GM18511 (cell line): ENCODE measurements at regions not wholly inside any gene's neighbourhood (a gene's known extent, or its start where the extent isn't known, plus 50 kb on each side); places are given as distances from the start of the nearest gene placed in this dataset.

Experiments
- ATAC-seq: cut with Tn5 transposase; IDR thresholded peaks from one replicate; pipeline ENCODE4 v1.9.1; 2021; ENCODE audit warnings: mild to moderate bottlenecking, moderate library complexity; ENCODE audit not compliant: unreplicated experiment

DNA sequence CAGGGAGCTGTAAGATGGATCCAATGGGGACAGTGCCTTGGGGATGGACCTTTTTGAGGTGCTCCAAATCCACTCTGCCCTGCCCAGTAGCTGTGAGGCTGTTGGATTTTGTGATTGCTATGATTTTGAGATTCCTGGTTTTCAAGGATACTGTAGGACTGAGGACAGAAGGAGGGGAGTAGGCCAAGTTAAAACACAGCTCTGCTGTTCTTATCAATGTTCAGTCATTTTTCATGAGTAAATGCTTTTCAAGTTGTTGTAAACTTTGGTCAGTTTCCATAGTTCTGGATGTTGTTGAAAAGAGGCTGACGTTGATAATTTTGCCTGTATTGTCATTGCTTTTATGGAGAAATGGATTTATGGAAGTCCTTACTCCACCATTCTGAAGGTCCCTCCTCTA lies 361.2 kb downstream of the ZNF516 start:
- no peak for ATAC-seq

- no peak for ATAC-seq
These were observed 363.3 kb downstream of the ZNF516 start for GRCh38 chr18:76131738-76132137.

DNA sequence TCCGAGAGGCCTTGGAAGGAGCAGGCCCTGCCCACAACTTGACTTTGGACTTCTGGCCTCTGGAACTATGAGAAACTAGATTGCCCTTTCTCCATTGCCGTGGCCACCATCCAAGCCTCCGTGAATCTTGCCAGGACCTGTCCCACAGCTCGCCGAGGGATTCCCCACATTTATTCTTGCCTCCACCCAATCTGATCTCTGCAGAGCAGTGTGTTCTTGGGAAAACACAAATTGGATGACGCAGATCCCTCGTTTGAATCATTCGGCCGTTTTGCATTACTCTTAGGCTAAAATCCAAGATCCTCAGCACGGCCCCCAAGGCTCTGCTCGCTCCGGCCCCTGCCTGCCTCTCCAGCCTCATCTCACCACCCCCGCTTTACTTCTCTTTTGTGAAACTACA lies 364.2 kb downstream of the ZNF516 start:
- no peak for ATAC-seq

GRCh38 chr18:76126327-76126726 lies 368.7 kb downstream of the ZNF516 start:
- ATAC-seq = no peak

DNA sequence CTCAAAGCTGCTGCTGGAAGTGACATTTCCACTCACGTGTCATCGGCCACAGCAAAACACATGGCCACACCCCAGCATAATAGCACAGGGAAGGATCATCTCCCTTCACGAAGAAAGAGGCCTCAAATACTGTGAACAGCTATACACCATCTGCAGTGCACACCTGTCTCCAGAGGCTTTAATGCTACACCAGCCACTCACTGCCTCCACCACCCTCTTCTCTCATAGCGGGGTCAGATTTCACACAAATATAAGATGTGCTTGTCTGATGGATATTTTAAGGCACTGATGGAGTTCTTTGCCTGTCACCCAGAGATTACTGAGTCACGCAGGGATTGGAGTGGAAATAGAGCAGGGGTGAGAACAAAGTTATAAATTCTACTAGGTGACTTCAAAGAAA lies 374.0 kb downstream of the ZNF516 start:
- no peak for ATAC-seq

DNA sequence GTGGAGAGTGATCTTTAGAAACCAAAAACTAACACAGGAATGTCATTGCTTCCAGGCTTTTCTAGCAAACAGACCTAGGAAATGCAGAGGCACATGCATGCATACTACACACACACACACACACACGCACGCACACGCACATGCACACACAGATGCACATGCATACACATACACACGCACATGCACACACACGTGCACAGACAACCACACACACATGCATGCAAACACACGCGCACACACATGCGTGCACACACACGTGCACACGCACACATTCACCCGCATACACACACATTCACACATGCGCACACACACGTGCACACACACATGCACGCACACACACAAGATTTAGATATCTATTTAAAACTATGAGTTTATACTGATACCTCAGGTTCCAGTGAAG lies 379.5 kb downstream of the ZNF516 start:
- no peak for ATAC-seq

DNA sequence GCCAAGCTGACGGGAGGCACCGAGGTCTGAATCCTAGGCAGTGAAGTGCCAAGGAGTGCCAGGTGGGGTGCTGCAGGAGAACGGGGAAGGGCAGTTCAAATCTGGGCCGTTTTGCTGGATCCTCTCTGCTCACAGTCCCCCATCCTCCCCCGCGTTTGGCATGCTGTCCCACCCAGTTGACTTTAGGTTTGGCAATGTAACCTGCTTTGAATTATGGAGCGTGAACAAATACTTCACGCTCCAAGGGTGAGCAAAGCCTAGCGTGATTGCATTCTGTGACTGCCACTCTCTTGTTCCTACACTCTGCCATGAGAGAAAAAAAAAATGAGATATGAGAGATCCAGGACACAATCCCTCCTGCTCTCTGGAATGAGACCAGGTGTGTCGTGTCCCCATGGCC lies 381.9 kb downstream of the ZNF516 start:
- no peak for ATAC-seq

- ATAC-seq = no peak
These were observed 392.4 kb downstream of the ZNF516 start for GRCh38 chr18:76102626-76103025.

DNA sequence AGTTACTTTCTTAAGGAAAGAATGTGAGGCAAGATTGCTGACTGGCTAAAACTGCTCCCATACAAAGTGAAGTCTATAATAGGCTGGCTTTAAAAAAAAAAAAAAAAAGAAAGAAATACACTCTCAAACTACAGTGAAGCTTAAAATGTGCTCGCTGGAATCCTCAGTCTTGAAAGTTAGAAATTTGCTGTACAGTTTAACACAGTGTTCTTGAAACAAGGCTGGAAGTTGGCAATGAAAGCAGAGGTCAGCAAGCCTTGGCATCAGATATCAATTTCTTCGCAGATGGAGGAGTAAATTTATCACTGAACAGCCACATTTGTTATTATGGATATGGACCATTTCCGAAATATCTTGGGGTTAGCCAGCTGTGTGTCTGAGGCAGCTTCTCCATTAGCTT lies 392.9 kb downstream of the ZNF516 start:
- ATAC-seq = no peak

DNA sequence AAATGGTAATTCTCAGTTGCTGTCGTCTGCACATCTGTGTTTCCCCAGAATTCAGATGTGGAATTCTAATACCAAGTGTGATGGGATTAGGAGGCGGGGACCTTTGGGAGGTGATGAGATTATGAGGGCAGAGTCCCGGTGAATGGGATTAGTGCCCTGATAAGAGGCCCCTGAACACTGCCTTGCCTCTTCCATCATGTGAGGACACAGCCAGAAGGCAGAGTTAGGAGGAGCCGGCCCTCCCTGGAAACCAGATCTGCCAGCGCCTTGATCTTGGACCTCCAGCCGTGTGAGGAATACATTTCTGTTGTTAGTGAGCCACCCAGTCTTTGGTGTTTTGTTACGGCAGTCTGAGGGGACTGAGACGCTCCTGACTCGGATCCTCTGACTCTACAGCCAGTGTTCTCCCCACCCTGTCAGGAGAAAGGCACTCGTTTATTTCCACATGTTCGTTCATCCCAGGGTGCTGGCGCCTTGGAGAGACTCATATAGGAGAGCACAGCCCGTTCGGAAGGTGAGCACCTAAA lies 395.0 kb downstream of the ZNF516 start:
- no peak for ATAC-seq

DNA sequence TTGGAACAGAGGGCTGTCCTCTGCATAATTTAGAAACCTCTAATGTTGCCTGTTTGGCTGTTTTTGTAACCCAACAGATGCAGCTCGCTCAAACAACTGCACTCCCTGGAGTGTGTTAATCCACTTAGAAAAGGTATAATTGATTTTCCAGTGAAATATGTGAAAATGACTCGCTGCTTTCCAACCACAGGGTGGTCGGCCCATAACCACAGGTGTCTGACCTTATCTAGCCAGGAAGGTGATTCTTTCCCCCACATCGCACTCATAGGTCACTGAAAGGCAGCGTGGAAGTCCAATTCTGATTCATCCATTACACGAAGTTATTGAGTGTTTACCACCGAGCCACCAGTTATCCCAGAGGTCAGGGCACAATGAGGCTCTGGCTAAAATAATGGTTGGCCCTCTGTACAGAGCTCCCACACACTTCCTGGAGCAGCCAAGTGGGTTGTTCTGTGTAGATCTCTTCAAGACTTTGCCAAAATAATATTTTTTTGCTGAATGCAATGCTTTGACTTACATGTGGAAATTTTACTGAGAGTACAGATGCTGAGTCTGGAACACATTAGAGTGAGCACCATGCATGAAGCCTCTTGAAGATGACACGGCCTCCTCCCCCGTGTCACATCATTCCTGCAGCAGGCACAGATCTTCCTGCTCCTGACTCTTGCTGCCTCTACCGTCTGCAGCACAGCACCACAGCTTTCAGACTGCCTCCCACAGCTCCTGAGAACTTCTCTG lies 396.2 kb downstream of the ZNF516 start:
- ATAC-seq = no peak

DNA sequence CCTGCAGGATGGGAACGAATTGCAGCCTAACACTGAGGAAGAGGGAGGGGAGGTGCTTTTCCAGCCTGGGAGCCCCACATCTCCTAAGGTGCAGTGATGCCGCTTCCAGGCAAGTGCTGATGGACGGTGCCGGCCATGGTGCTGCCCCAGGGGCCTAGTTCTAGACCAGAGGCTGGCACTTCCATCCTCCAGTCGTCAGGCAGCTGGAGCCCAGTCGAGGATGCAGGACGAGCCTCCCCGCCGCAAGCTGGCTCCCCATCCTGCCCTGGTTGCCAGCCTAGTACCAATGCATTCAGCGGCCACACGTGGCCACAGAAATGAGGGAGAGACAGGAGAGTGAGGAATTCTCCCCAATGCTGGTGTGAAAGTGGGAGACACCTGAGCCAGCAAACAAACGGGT lies 413.5 kb downstream of the ZNF516 start:
- no peak for ATAC-seq

GRCh38 chr18:76080430-76080829 lies 414.6 kb downstream of the ZNF516 start:
- ATAC-seq = no peak

- ATAC-seq = no peak
These were observed 419.3 kb downstream of the ZNF516 start for GRCh38 chr18:76075777-76076176.

GRCh38 chr18:76064998-76065397 lies 430.0 kb downstream of the ZNF516 start:
- ATAC-seq = no peak

- ATAC-seq = no peak
These were observed 436.9 kb downstream of the ZNF516 start for GRCh38 chr18:76058146-76058545.

GRCh38 chr18:76057386-76057785 lies 437.7 kb downstream of the ZNF516 start:
- ATAC-seq = no peak

GRCh38 chr18:76056471-76057110 lies 438.5 kb downstream of the ZNF516 start:
- no peak for ATAC-seq

DNA sequence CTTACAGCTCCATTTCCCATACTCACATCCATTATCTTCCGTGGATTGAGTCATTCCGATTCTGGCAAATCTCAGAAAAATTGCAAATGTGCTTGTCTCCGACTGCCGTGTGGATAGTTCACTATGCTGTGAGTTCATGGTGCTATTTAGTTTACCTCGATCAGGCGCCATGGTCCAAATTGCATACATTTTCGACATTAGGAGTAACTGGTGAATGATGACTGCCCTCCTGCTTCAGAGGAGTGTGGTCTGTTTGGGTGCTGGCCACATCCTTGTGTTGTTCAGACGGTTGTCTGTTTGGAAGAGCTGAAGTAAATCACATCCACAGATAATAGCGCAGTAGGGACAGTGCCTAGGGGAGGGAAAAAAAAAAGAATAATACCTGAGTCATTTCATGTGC lies 439.5 kb downstream of the ZNF516 start:
- no peak for ATAC-seq

GRCh38 chr18:76055025-76055424 lies 440.0 kb downstream of the ZNF516 start:
- no peak for ATAC-seq

DNA sequence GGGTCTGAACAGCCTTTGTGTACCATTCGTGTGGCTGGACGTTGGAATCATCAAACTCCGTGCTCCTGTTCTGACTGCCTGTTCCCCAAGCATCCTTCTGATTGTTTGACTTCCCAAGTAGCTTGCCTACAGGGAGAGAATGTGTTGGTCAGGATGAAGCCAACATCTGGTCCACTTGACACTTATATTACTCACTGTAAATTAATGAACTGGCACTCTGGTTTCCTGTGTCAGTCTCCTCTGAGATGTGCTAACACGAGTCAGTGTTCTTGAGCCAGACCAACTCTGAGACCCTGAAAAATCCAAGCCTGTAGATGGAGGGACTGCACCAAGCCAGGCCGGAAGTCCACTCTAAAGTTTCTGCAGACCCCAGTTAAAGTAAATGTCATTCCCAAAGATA lies 440.9 kb downstream of the ZNF516 start:
- no peak for ATAC-seq

- no peak for ATAC-seq
These were observed 441.5 kb downstream of the ZNF516 start for GRCh38 chr18:76053551-76053950.

- ATAC-seq = no peak
These were observed 442.8 kb downstream of the ZNF516 start for GRCh38 chr18:76052227-76052595.
